ENCODE measurements at regions not wholly inside any gene's neighbourhood (a gene's known extent, or its start where the extent isn't known, plus 50 kb on each side); places are given as distances from the start of the nearest gene placed in this dataset.

- Histone ChIP-seq H3K4me2 (ENCODE audit: insufficient read depth in 1 of 2, low read depth in 2 of 2, low read length in 2 of 2) (no peak overlapping the region), H3K23ac (ENCODE audit: insufficient read length) (no peak overlapping the region), H3K9me3 (ENCODE audit: insufficient read depth in 2 of 2, low read depth in 1 of 2, low read length in 1 of 2) (no peaks in the 10 kb centered on the region), H2BK20ac (ENCODE audit: low read length) (no peak overlapping the region), H2AK5ac (ENCODE audit: low read depth, low read length) (no peak overlapping the region), H3K9ac (replicated peaks in 1 of 4; ENCODE audit: extremely low read depth in 1 of 4, low read depth in 3 of 4, low read length in 3 of 4) (no peak overlapping the region), H3K36me3 (ENCODE audit: control insufficient read depth in 2 of 4, insufficient read depth in 4 of 4, low read length in 3 of 4) (no peaks in the 10 kb centered on the region), H3K79me1 (ENCODE audit: low read depth, low read length) (no peaks in the 10 kb centered on the region), H2BK5ac (ENCODE audit: low read depth, low read length) (no peak overlapping the region), H3K18ac (ENCODE audit: extremely low read depth, low read length) (no peak overlapping the region), H3K14ac (ENCODE audit: insufficient read length) (no peak overlapping the region), H4K8ac (ENCODE audit: extremely low read depth, insufficient read depth, low read length) (no peak overlapping the region), H3K4me3 (ENCODE audit: extremely low read depth in 1 of 4, insufficient read depth in 2 of 4, low read depth in 3 of 4, low read length in 4 of 4) (no peak overlapping the region), H3K56ac (replicated peaks; ENCODE audit: insufficient read length, low read depth, low read length) (no peak overlapping the region), H3K4me1 (replicated peaks in 1 of 4; ENCODE audit: control insufficient read depth in 3 of 4, insufficient read depth in 4 of 4, low read length in 3 of 4) (no peaks in the 10 kb centered on the region), H3K79me2 (ENCODE audit: control insufficient read depth in 1 of 2, insufficient read depth in 2 of 2, low read length in 2 of 2) (no peaks in the 10 kb centered on the region), H2BK120ac (replicated peaks; ENCODE audit: low read depth, low read length) (no peak overlapping the region), H4K91ac (replicated peaks; ENCODE audit: insufficient read length, low read length) (no peak overlapping the region), H3K23me2 (ENCODE audit: low read depth, low read length) (no peaks in the 10 kb centered on the region), H4K5ac (ENCODE audit: insufficient read length, low read depth, low read length) (no peak overlapping the region), H4K20me1 (replicated peaks in 1 of 2; ENCODE audit: control insufficient read depth in 1 of 2, insufficient read depth in 2 of 2, low read length in 2 of 2) (no peaks in the 10 kb centered on the region), H3K4ac (replicated peaks; ENCODE audit: insufficient read length, low read depth, low read length) (no peak overlapping the region), H3K27ac (ENCODE audit: low read depth, low read length) (no peak overlapping the region), H2BK12ac (ENCODE audit: low read depth, low read length) (no peak overlapping the region), H2AFZ (ENCODE audit: low read length) (no peak overlapping the region), H3K27me3 (replicated peaks in 1 of 4; ENCODE audit: control insufficient read depth in 3 of 4, extremely low read depth in 1 of 4, insufficient read depth in 3 of 4, low read length in 3 of 4) (no peaks in the 10 kb centered on the region; a peak in 1 of 7 replicates), H2BK15ac (ENCODE audit: low read length) (no peak overlapping the region)
- 88% methylated on average over 2 of the region's 2 CpGs; no CpG with 5 or more reads in 1 of the 2 experiments for WGBS, 2 experiments (ENCODE audit: extremely low coverage in 1 of 2, insufficient coverage in 1 of 2, insufficient read length in 1 of 2, insufficient replicate concordance in 2 of 2, low coverage in 1 of 2, low lambda C conversion rate in 2 of 2, missing lambda C conversion rate in 1 of 2)
- DNase-seq (ENCODE audit: low read depth in 1 of 2, low spot score in 2 of 2): no peak
- ChIA-PET CTCF (ENCODE audit: partially characterized antibody) (interaction anchor here (0.8 to 3.9 kb wide), 7 partner anchors 10 to 278 kb away, joined by 3 to 29 read pairs (median 4); no protein-coding TSS in a partner anchor), POLR2A (ENCODE audit: partially characterized antibody) (no interaction called here)
- no peak for TF ChIP-seq RFX5 (IDR thresholded peaks at IDR 0.05; ENCODE audit: borderline replicate concordance, low read depth, low read length)
- TF ChIP-seq BRCA1 (IDR thresholded peaks at IDR 0.05; ENCODE audit: low read depth, low read length): no peak
- TF ChIP-seq TAF1 (IDR thresholded peaks at IDR 0.05; ENCODE audit: low read depth, low read length): no peak
- TF ChIP-seq POLR2AphosphoS5 (IDR thresholded peaks at IDR 0.05; ENCODE audit: low read depth, low read length): no peak
- no peak for FAIRE-seq
Observed at GRCh38 chr6:150695652-150696051, 96.0 kb downstream of the PLEKHG1 start.

Data from H1 (cell line).